ENCODE measurements at regions not wholly inside any gene's neighbourhood (a gene's known extent, or its start where the extent isn't known, plus 50 kb on each side); places are given as distances from the start of the nearest gene placed in this dataset.

GRCh38 chr5:124932791-124933600 lies 186.6 kb upstream of the ZNF608 start:
- TF ChIP-seq ZNF740 (CRISPR knock-in tag; IDR thresholded peaks at IDR 0.05) (no peak), ZNF629 (CRISPR knock-in tag; conservative IDR thresholded peaks at IDR 0.05) (no peak), CTCF (CRISPR knock-in tag; IDR thresholded peaks at IDR 0.05) (no peak), KDM1A (CRISPR knock-in tag; IDR thresholded peaks at IDR 0.05) (no peak), MLLT10 (CRISPR knock-in tag; IDR thresholded peaks at IDR 0.05) (no peak), ZSCAN30 (CRISPR knock-in tag; IDR thresholded peaks at IDR 0.05) (no peak), ZNF747 (CRISPR knock-in tag; IDR thresholded peaks at IDR 0.05; ENCODE audit: borderline replicate concordance) (no peak), ARID4A (CRISPR knock-in tag; IDR thresholded peaks at IDR 0.05; ENCODE audit: borderline replicate concordance) (no peak), MTF1 (CRISPR knock-in tag; IDR thresholded peaks at IDR 0.05) (no peak), NR2F6 (IDR thresholded peaks at IDR 0.05) (no peak), NR2F6 (CRISPR knock-in tag; IDR thresholded peaks at IDR 0.05) (no peak), CC2D1A (CRISPR knock-in tag; IDR thresholded peaks at IDR 0.05) (no peak), JUND (CRISPR knock-in tag; IDR thresholded peaks at IDR 0.05) (no peak)

Measured in HepG2 (cell line).